H1 (cell line): ENCODE measurements at regions not wholly inside any gene's neighbourhood (a gene's known extent, or its start where the extent isn't known, plus 50 kb on each side); places are given as distances from the start of the nearest gene placed in this dataset.

Experiments
- CTCF ChIA-PET: fragments of 300-600 bp; sonication (Branson Sonifier 250); formaldehyde crosslinking; loops from one replicate; lab custom pipeline; 2021; ENCODE audit not compliant: partially characterized antibody; lab: Charles Lee
- POLR2A ChIA-PET: fragments of 300-600 bp; sonication (Branson Sonifier 250); formaldehyde crosslinking; loops from one replicate; lab custom pipeline; 2021; ENCODE audit warnings: inconsistent platforms; ENCODE audit not compliant: partially characterized antibody; lab: Charles Lee
- DNase-seq, 2 experiments: peaks; one replicate each; pipeline versions ENCODE4 v3.0.0 to v3.0.0-alpha.2; 2010 to 2022; ENCODE audit warnings: low spot score in 2 of 2, low read depth in 1 of 2, mixed read lengths in 1 of 2
- FAIRE-seq: peaks from 2 replicates; lab custom pipeline; 2011; peaks lifted over from hg19 to GRCh38; lab: Jason Lieb, UNC
- H2AFZ ChIP-seq: 2 replicates; pipeline ENCODE4 v1.8.1; 2012; ENCODE audit warnings: low read length, inconsistent platforms
- H2AK5ac ChIP-seq: 2 replicates; pipeline ENCODE4 v1.6.1; 2013; ENCODE audit warnings: low read depth, low read length
- H2BK120ac ChIP-seq: replicated peaks from 2 replicates; pipeline ENCODE3; 2013; ENCODE audit warnings: low read depth, low read length, inconsistent platforms
- H2BK12ac ChIP-seq: 2 replicates; pipeline ENCODE4 v1.6.1; 2013; ENCODE audit warnings: low read depth, low read length
- H2BK15ac ChIP-seq: 2 replicates; pipeline ENCODE4 v1.6.1; 2013; ENCODE audit warnings: low read length
- H2BK20ac ChIP-seq: 2 replicates; pipeline ENCODE4 v1.6.1; 2013; ENCODE audit warnings: low read length
- H2BK5ac ChIP-seq: 2 replicates; pipeline ENCODE4 v1.6.1; 2013; ENCODE audit warnings: low read depth, low read length
- H3K14ac ChIP-seq: 2 replicates; pipeline ENCODE4 v1.6.1; 2013; ENCODE audit warnings: inconsistent platforms; ENCODE audit not compliant: insufficient read length
- H3K18ac ChIP-seq: 2 replicates; pipeline ENCODE4 v1.6.1; 2013; ENCODE audit warnings: low read length; ENCODE audit errors: extremely low read depth
- H3K23ac ChIP-seq: 2 replicates; pipeline ENCODE4 v1.6.1; 2013; ENCODE audit warnings: inconsistent platforms; ENCODE audit not compliant: insufficient read length
- H3K23me2 ChIP-seq: 2 replicates; pipeline ENCODE4 v1.6.1; 2013; ENCODE audit warnings: low read depth, low read length
- H3K27ac ChIP-seq: 2 replicates; pipeline ENCODE4 v1.6.1; 2011; ENCODE audit warnings: low read depth, low read length, inconsistent platforms
- H3K27me3 ChIP-seq, 4 experiments: replicated peaks in 1 of 4; 1 replicate in 1 of 4; 2 replicates in 3 of 4; pipeline versions ENCODE4 v1.6.1 to v1.8.1; 2011 to 2013; ENCODE audit warnings: low read length in 3 of 4, mild to moderate bottlenecking in 3 of 4, inconsistent platforms in 2 of 4, mixed read lengths in 2 of 4, moderate library complexity in 1 of 4; ENCODE audit not compliant: control insufficient read depth in 3 of 4, insufficient read depth in 3 of 4; ENCODE audit errors: extremely low read depth in 1 of 4
- H3K36me3 ChIP-seq, 4 experiments: 2 replicates each; pipeline versions ENCODE4 v1.6.1 to v1.8.1; 2011 to 2013; ENCODE audit warnings: mild to moderate bottlenecking in 4 of 4, low read length in 3 of 4, moderate library complexity in 2 of 4, control low read depth in 1 of 4, inconsistent platforms in 1 of 4; ENCODE audit not compliant: insufficient read depth in 4 of 4, control insufficient read depth in 2 of 4
- H3K4ac ChIP-seq: replicated peaks from 2 replicates; pipeline ENCODE3; 2013; ENCODE audit warnings: low read length, low read depth, mixed read lengths, inconsistent platforms; ENCODE audit not compliant: insufficient read length
- H3K4me1 ChIP-seq, 4 experiments: replicated peaks in 1 of 4; 1 replicate in 1 of 4; 2 replicates in 3 of 4; pipeline versions ENCODE4 v1.6.1 to v1.8.1; 2011 to 2013; ENCODE audit warnings: low read length in 3 of 4, inconsistent platforms in 2 of 4, mixed read lengths in 1 of 4; ENCODE audit not compliant: insufficient read depth in 4 of 4, control insufficient read depth in 3 of 4
- H3K4me2 ChIP-seq, 2 experiments: 2 replicates each; pipeline versions ENCODE4 v1.6.1 to v1.8.1; 2011 to 2013; ENCODE audit warnings: low read depth in 2 of 2, low read length in 2 of 2, control low read depth in 1 of 2, inconsistent platforms in 1 of 2, mild to moderate bottlenecking in 1 of 2; ENCODE audit not compliant: insufficient read depth in 1 of 2
- H3K4me3 ChIP-seq, 4 experiments: fragments of 200-600, 300-600 bp in 1 of 4; sonication (generic), shearing (Covaris generic), sonication (Bioruptor Twin) in 1 of 4; 2 replicates each; pipeline versions ENCODE4 v1.5.1 to v1.8.1; 2011 to 2016; ENCODE audit warnings: low read length in 4 of 4, low read depth in 3 of 4, control low read depth in 2 of 4, inconsistent platforms in 2 of 4, mild to moderate bottlenecking in 2 of 4, mixed read lengths in 1 of 4, moderate library complexity in 1 of 4; ENCODE audit not compliant: insufficient read depth in 2 of 4; ENCODE audit errors: extremely low read depth in 1 of 4
- H3K56ac ChIP-seq: replicated peaks from 2 replicates; pipeline ENCODE3; 2013; ENCODE audit warnings: low read depth, mild to moderate bottlenecking, mixed read lengths, low read length, inconsistent platforms; ENCODE audit not compliant: insufficient read length
- H3K79me1 ChIP-seq: 2 replicates; pipeline ENCODE4 v1.6.1; 2013; ENCODE audit warnings: low read depth, low read length, control low read depth
- H3K79me2 ChIP-seq, 2 experiments: 2 replicates each; pipeline versions ENCODE4 v1.6.1 to v1.8.1; 2012 to 2013; ENCODE audit warnings: low read length in 2 of 2, mild to moderate bottlenecking in 2 of 2, inconsistent platforms in 1 of 2; ENCODE audit not compliant: insufficient read depth in 2 of 2, control insufficient read depth in 1 of 2
- H3K9ac ChIP-seq, 4 experiments: replicated peaks in 1 of 4; 1 replicate in 1 of 4; 2 replicates in 3 of 4; pipeline versions ENCODE4 v1.6.1 to v1.8.1; 2011 to 2013; ENCODE audit warnings: low read depth in 3 of 4, low read length in 3 of 4, control low read depth in 2 of 4, mild to moderate bottlenecking in 2 of 4, moderate library complexity in 2 of 4, inconsistent platforms in 1 of 4; ENCODE audit errors: extremely low read depth in 1 of 4
- H3K9me3 ChIP-seq, 2 experiments: 2 replicates each; pipeline versions ENCODE4 v1.6.1 to v1.8.1; 2012 to 2013; ENCODE audit warnings: mild to moderate bottlenecking in 2 of 2, moderate library complexity in 2 of 2, control low read depth in 1 of 2, inconsistent platforms in 1 of 2, low read depth in 1 of 2, low read length in 1 of 2, mixed read lengths in 1 of 2; ENCODE audit not compliant: insufficient read depth in 2 of 2
- H4K20me1 ChIP-seq, 2 experiments: replicated peaks in 1 of 2; 2 replicates each; pipeline versions ENCODE3 to v1.8.1; 2011 to 2013; ENCODE audit warnings: inconsistent platforms in 2 of 2, low read length in 2 of 2, mild to moderate bottlenecking in 1 of 2; ENCODE audit not compliant: insufficient read depth in 2 of 2, control insufficient read depth in 1 of 2
- H4K5ac ChIP-seq: 2 replicates; pipeline ENCODE4 v1.6.1; 2013; ENCODE audit warnings: low read length, low read depth, mixed read lengths, inconsistent platforms; ENCODE audit not compliant: insufficient read length
- H4K8ac ChIP-seq: 2 replicates; pipeline ENCODE4 v1.8.0; 2013; ENCODE audit warnings: mild to moderate bottlenecking, moderate library complexity, low read length, inconsistent platforms; ENCODE audit not compliant: insufficient read depth; ENCODE audit errors: extremely low read depth
- H4K91ac ChIP-seq: replicated peaks from 2 replicates; pipeline ENCODE3; 2013; ENCODE audit warnings: low read length, mixed read lengths, inconsistent platforms; ENCODE audit not compliant: insufficient read length
- JUND ChIP-seq: IDR thresholded peaks from 2 replicates; pipeline ENCODE4 v1.6.1; 2011; ENCODE audit warnings: mild to moderate bottlenecking, improper control_type of control experiment, low read length
- WGBS, 2 experiments: shearing (Covaris generic) in 1 of 2; methylation state at CpG; one replicate each; pipeline versions ENCODE4 v1.1.6 to v1.1.7; 2013 to 2015; ENCODE audit warnings: low lambda C conversion rate in 2 of 2, mixed read lengths in 2 of 2, inconsistent platforms in 1 of 2, low coverage in 1 of 2, missing lambda C conversion rate in 1 of 2; ENCODE audit not compliant: insufficient replicate concordance in 2 of 2, insufficient coverage in 1 of 2, insufficient read length in 1 of 2; ENCODE audit errors: extremely low coverage in 1 of 2, missing lambda C conversion rate in 1 of 2; 5-methylcytosine and 5-hydroxymethylcytosine counted together
- TF ChIP-seq, protein P1 (sequence below): IDR thresholded peaks from 2 replicates; pipeline ENCODE4 v1.6.1; 2012; ENCODE audit warnings: inconsistent platforms

DNA sequence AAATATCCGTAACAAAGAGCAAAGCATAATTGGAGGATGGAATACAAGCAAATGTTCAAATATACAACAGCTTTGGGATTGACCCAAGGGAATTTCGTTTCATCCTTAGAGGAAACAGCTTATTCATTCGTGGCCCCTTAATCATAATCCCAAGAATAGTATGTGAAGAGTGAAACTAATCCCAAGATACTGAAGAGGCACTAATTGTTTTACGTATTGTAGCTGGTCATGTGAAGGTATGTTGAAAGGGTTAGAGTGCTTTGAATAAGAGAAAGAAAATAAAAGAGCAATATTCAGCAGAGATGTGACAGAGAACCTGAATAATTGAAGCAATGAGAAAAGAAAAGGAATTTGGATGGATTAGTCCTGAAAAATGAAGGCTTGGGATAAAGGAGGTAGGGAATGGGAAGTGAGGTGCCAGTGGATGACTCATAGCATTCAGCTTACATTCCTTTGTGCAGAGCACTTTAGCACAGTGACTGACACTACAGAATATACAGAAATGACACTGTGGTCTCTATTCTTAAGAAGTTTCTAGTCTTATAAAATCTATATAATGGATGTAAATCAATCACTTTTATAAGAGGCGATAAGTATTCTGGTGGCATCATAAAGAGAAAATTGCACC is 221.9 kb downstream of the TLR4 start:
- no peaks in the 10 kb centered on the region for H3K27me3 ChIP-seq
- H3K18ac ChIP-seq, result no peak overlapping the region
- POLR2A ChIA-PET, result interaction anchor here (0.6 kb wide), 1 partner anchor 184 kb away, joined by 4 read pairs; no protein-coding TSS in a partner anchor
- no peaks in the 10 kb centered on the region for H3K79me1 ChIP-seq
- H4K91ac ChIP-seq, result no peak overlapping the region
- no peak overlapping the region for H2AFZ ChIP-seq
- no peak overlapping the region for H3K14ac ChIP-seq
- H3K9me3 ChIP-seq, result no peaks in the 10 kb centered on the region
- no peak overlapping the region for H3K4me2 ChIP-seq
- H3K27ac ChIP-seq, result no peak overlapping the region
- H2BK120ac ChIP-seq, result no peak overlapping the region
- H2BK5ac ChIP-seq, result no peak overlapping the region
- no peak overlapping the region for H2BK15ac ChIP-seq
- no peaks in the 10 kb centered on the region for H3K79me2 ChIP-seq
- no peak overlapping the region for H3K4me3 ChIP-seq
- no peaks in the 10 kb centered on the region for H3K4me1 ChIP-seq
- H3K36me3 ChIP-seq, result no peaks in the 10 kb centered on the region
- TF ChIP-seq JUND, result peak; percentile 33; the same call in 1 of the 2 replicates
- TF ChIP-seq, protein P1, sequence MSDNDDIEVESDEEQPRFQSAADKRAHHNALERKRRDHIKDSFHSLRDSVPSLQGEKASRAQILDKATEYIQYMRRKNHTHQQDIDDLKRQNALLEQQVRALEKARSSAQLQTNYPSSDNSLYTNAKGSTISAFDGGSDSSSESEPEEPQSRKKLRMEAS, result no peak
- H4K20me1 ChIP-seq, result no peaks in the 10 kb centered on the region
- no peak overlapping the region for H4K5ac ChIP-seq
- no peaks in the 10 kb centered on the region for H3K23me2 ChIP-seq
- H2BK20ac ChIP-seq, result no peak overlapping the region
- WGBS, 2 experiments, result 82% methylated on average over 5 of the region's 5 CpGs; no CpG with 5 or more reads in 1 of the 2 experiments
- no peak overlapping the region for H2AK5ac ChIP-seq
- no peak overlapping the region for H3K9ac ChIP-seq
- no peak overlapping the region for H2BK12ac ChIP-seq
- no peak overlapping the region for H3K23ac ChIP-seq
- no peak for DNase-seq
- H3K4ac ChIP-seq, result no peak overlapping the region
- FAIRE-seq, result no peak
- H4K8ac ChIP-seq, result no peak overlapping the region
- no peak overlapping the region for H3K56ac ChIP-seq
- CTCF ChIA-PET, result interaction anchor here (0.6 to 2.5 kb wide), 6 partner anchors 10 to 244 kb away, joined by 3 to 15 read pairs (median 4); no protein-coding TSS in a partner anchor
